PFSK-1 (cell line): ENCODE measurements at regions not wholly inside any gene's neighbourhood (a gene's known extent, or its start where the extent isn't known, plus 50 kb on each side); places are given as distances from the start of the nearest gene placed in this dataset.

Experiments
- POLR2AphosphoS5 ChIP-seq: IDR thresholded peaks from 2 replicates; pipeline ENCODE4 v1.6.1; 2012; ENCODE audit warnings: low read depth, mild to moderate bottlenecking, control low read depth, low read length, moderate library complexity
- REST ChIP-seq, 2 experiments: IDR thresholded peaks; 2 replicates each; pipeline versions ENCODE4 v1.6.1 to v1.8.0; 2011 to 2012; ENCODE audit warnings: low read depth in 2 of 2, low read length in 2 of 2, control low read depth in 1 of 2, inconsistent platforms in 1 of 2, mild to moderate bottlenecking in 1 of 2, moderate library complexity in 1 of 2; ENCODE audit not compliant: insufficient read depth in 1 of 2
- TAF1 ChIP-seq: IDR thresholded peaks from 2 replicates; pipeline ENCODE4 v1.6.1; 2012; ENCODE audit warnings: low read length, control low read depth, borderline replicate concordance; ENCODE audit not compliant: insufficient read depth

- TF ChIP-seq POLR2AphosphoS5 (no peak), TAF1 (no peak), REST (IDR thresholded peaks at IDR 0.05; ENCODE audit: insufficient read depth in 1 of 2, low read depth in 2 of 2, low read length in 2 of 2) (no peak)
These were observed 1623.5 kb downstream of the PCDH9 start for GRCh38 chr13:65606622-65607021.
